Colonic mucosa (tissue), 4 donors: ENCODE measurements at regions not wholly inside any gene's neighbourhood (a gene's known extent, or its start where the extent isn't known, plus 50 kb on each side); places are given as distances from the start of the nearest gene placed in this dataset.

Experiments
- DNase-seq: peaks from one replicate; pipeline ENCODE4 v3.0.0-alpha.2; 2020
- H3K27ac ChIP-seq: fragments of 200-600 bp; one replicate; pipeline ENCODE4 v1.8.0; 2021
- H3K27me3 ChIP-seq: fragments of 200-600 bp; one replicate; pipeline ENCODE4 v1.8.0; 2021
- H3K36me3 ChIP-seq: fragments of 200-600 bp; one replicate; pipeline ENCODE4 v1.8.0; 2021
- H3K4me1 ChIP-seq: fragments of 200-600 bp; one replicate; pipeline ENCODE4 v1.8.0; 2021; ENCODE audit warnings: mild to moderate bottlenecking
- H3K4me3 ChIP-seq: fragments of 200-600 bp; one replicate; pipeline ENCODE4 v1.8.0; 2021
- H3K9ac ChIP-seq, 2 donors: one replicate each; pipeline ENCODE4 v1.7.0; 2013; ENCODE audit warnings: control low read depth in 2 of 2, low read depth in 2 of 2, low read length in 2 of 2
- H3K9me3 ChIP-seq: fragments of 200-600 bp; one replicate; pipeline ENCODE4 v1.8.0; 2021
- intact Hi-C: fragments of 100-400 bp; cut with DNase I; formaldehyde crosslinking; loops from one replicate; pipeline ENCODE4 v1.14.1; 2022
- TF ChIP-seq, protein P1 (sequence below): fragments of 200-600 bp; IDR thresholded peaks from one replicate; pipeline ENCODE4 v1.8.0; 2022; ENCODE audit warnings: antibody characterized with exemption, mild to moderate bottlenecking
- donor health status: healthy.
- donor health status: DM: no; HTN: no; CAD: no.
- donor health status: DM: no; HTN: no; CAD: no.

DNA sequence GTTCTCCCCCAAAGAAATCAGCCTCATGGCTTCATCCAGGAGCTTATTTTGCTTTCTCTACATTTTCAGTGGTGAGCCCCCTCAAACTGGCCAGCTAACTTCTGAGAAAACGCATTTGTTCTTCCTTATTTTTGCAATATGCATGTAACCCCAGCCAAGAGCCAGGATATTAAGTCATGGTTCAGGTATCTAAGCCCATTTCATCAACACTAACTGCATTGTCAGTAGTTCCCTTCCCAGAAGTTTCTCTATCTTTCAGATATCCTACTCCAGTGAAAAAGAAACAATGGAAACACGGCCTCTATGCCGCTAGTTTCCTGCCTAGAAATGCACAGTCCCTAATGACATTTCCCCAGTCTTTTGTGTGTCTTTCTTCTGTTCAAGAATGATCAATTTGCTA is 102.8 kb upstream of the RASSF8 start:
- Histone ChIP-seq H3K27me3 (no peaks in the 10 kb centered on the region), H3K27ac (no peak overlapping the region), H3K4me3 (no peak overlapping the region), H3K36me3 (no peaks in the 10 kb centered on the region), H3K4me1 (no peaks in the 10 kb centered on the region), H3K9ac (no peak overlapping the region), H3K9me3 (no peaks in the 10 kb centered on the region)
- DNase-seq: no peak
- intact Hi-C loops: no loop called here
- TF ChIP-seq, protein P1, sequence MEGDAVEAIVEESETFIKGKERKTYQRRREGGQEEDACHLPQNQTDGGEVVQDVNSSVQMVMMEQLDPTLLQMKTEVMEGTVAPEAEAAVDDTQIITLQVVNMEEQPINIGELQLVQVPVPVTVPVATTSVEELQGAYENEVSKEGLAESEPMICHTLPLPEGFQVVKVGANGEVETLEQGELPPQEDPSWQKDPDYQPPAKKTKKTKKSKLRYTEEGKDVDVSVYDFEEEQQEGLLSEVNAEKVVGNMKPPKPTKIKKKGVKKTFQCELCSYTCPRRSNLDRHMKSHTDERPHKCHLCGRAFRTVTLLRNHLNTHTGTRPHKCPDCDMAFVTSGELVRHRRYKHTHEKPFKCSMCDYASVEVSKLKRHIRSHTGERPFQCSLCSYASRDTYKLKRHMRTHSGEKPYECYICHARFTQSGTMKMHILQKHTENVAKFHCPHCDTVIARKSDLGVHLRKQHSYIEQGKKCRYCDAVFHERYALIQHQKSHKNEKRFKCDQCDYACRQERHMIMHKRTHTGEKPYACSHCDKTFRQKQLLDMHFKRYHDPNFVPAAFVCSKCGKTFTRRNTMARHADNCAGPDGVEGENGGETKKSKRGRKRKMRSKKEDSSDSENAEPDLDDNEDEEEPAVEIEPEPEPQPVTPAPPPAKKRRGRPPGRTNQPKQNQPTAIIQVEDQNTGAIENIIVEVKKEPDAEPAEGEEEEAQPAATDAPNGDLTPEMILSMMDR: no peak

DNA sequence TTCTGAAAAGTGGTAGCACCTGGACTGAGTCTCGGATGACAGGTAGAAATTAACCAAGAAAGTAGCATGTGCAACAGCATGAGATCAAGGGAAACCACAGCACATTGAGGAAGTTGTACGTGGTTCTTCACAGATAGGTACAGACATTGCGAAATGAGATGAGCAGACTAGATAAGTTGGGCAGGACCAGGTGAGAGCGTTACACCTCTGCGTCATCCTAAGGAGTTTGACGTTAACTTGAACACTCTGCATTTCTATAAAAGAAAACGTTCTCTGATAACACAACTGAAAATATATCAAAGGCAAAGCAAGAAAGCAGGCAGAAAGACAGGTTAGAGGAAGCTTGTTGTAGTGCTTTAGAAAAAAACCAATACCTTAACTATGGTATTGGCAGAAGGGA is 98.5 kb upstream of the RASSF8 start:
- DNase-seq: no peak
- Histone ChIP-seq H3K27ac (no peak overlapping the region), H3K27me3 (no peaks in the 10 kb centered on the region), H3K9ac (no peak overlapping the region), H3K36me3 (no peaks in the 10 kb centered on the region), H3K9me3 (no peaks in the 10 kb centered on the region), H3K4me1 (no peaks in the 10 kb centered on the region), H3K4me3 (no peak overlapping the region)
- TF ChIP-seq, protein P1: no peak
- intact Hi-C loops: no loop called here

DNA sequence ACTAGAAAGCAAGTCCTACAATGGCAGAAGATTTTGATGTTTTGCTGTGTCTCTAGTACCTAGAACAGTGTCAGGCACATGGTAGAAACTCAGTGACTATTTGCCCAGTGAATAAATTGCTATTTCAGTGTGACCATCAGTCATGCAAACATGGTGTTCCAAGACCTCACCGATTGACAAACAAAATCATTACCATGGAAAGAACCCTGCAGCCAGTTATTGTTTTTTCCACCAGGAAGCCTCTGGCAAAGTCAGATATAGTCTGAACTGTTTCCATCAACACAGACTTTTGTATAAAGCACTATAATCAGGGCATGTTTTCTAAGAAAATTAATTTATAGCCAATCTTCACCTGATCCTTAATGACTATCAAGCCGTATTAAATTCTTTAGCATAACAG is 97.3 kb upstream of the RASSF8 start:
- H3K4me3 ChIP-seq: no peak overlapping the region
- H3K27ac ChIP-seq: no peak overlapping the region
- no peaks in the 10 kb centered on the region for H3K9me3 ChIP-seq
- DNase-seq: no peak
- TF ChIP-seq, protein P1: no peak
- H3K27me3 ChIP-seq: no peaks in the 10 kb centered on the region
- H3K9ac ChIP-seq: no peak overlapping the region
- intact Hi-C loops: no loop called here
- H3K36me3 ChIP-seq: no peaks in the 10 kb centered on the region
- no peaks in the 10 kb centered on the region for H3K4me1 ChIP-seq

DNA sequence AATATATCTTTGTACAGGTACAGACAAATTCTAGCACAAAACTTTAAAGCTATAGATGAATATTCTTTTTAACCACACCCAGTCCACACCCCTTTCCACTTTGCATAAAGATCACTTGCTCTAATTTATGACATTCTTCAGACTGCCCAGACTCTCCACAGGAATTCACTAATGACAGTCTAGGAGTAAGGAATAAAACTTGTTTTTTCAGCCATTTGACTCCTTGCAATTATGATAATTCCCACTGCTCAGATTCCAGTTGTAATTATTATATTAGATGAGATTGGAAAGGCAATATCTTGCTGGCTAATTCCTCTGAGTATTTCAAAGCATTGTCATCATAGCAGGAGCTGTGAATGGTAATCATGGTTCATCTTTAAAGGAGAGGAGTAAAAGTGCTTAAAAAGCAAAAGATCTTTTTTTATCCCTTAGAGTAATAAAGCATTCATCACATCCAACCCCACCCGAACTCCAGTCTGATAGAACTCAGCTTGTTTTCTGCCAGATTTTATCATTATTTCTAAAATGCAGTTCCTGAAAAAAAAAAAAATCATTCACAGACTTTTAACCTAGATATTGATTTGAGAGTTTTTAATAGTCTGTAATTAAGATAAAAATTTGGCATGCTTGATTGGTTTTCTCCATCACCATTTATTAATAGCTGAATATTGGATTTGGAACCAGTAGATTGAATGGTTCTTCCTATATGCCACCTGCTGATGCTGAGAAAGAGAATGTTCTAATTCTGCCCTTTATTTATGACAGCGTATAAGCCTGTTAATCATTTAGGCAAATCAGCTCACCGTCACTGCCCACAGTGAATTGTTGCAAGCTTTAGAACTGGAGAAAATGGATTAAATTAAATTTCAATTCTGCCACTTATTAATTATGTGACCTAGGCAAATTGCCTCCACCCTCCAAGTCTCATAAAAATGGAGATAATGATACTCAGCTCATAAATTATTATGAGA is 93.9 kb upstream of the RASSF8 start:
- Histone ChIP-seq H3K27ac (no peak overlapping the region), H3K9ac (no peak overlapping the region), H3K4me3 (no peak overlapping the region), H3K36me3 (no peaks in the 10 kb centered on the region), H3K27me3 (no peaks in the 10 kb centered on the region), H3K4me1 (no peaks in the 10 kb centered on the region), H3K9me3 (no peaks in the 10 kb centered on the region)
- intact Hi-C loops: no loop called here
- TF ChIP-seq, protein P1: no peak
- no peak for DNase-seq

DNA sequence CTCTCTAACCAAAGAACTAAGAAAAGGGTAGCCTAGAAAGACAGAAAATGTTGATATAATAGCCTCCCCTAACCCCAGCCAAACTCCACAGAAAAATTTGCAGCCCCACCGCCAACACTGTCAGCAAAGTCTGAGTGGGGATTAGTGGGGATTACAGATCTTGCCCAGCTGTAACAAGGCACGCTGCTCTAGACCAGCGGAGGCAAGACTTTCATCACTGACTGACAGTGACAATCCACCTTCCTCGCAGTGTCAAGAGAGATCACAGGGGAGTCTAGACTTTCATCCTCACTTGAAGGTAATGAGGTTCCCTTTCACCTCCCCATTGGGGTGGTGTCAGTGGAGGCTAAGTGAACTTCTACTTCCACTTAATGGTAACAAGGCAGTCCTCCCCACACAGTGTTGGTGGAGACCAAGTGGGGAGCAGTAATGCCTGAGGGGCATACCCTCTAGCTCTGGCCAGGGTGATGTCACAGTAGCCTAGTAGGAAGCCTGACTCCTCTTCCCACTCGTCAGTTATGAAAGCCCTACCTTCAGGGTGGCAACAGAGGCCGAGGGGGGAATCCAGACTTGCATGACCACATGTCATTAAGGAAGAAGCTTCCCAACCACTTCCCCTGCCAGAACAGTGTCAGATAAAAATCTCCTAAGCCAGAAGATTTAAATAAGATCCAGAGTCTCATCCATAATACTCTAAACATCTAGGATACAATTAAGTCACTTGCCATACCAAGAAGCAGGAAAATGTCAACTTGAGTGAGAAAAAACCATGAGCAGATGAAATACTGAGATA is 91.7 kb upstream of the RASSF8 start:
- Histone ChIP-seq H3K27me3 (no peaks in the 10 kb centered on the region), H3K4me3 (no peak overlapping the region), H3K36me3 (no peaks in the 10 kb centered on the region), H3K4me1 (no peaks in the 10 kb centered on the region), H3K27ac (no peak overlapping the region), H3K9ac (no peak overlapping the region), H3K9me3 (no peaks in the 10 kb centered on the region)
- intact Hi-C loops: no loop called here
- DNase-seq: no peak
- TF ChIP-seq, protein P1: no peak
